GM10266 (cell line): ENCODE measurements at regions not wholly inside any gene's neighbourhood (a gene's known extent, or its start where the extent isn't known, plus 50 kb on each side); places are given as distances from the start of the nearest gene placed in this dataset.
A peak's percentile ranks its signal among the peaks of the same experiment; 100 is the strongest.
"Not testable (repeated sequence)": the region's sequence is repeated elsewhere in the genome, so short reads cannot be mapped to it uniquely, and the experiment has no call there.

Experiments
- DNase-seq: peaks from one replicate; pipeline ENCODE4 v3.0.0; 2012; ENCODE audit errors: extremely low spot score
- TF ChIP-seq, protein P1 (sequence below): IDR thresholded peaks from 2 replicates; pipeline ENCODE4 v1.5.1; 2012; ENCODE audit warnings: mild to moderate bottlenecking, low read depth; ENCODE audit not compliant: control insufficient read depth, insufficient read depth; ENCODE audit errors: missing control alignments

GRCh38 chr15:38019066-38019465 is 84.6 kb downstream of the TMCO5A start:
- no peak for DNase-seq
- TF ChIP-seq, protein P1, sequence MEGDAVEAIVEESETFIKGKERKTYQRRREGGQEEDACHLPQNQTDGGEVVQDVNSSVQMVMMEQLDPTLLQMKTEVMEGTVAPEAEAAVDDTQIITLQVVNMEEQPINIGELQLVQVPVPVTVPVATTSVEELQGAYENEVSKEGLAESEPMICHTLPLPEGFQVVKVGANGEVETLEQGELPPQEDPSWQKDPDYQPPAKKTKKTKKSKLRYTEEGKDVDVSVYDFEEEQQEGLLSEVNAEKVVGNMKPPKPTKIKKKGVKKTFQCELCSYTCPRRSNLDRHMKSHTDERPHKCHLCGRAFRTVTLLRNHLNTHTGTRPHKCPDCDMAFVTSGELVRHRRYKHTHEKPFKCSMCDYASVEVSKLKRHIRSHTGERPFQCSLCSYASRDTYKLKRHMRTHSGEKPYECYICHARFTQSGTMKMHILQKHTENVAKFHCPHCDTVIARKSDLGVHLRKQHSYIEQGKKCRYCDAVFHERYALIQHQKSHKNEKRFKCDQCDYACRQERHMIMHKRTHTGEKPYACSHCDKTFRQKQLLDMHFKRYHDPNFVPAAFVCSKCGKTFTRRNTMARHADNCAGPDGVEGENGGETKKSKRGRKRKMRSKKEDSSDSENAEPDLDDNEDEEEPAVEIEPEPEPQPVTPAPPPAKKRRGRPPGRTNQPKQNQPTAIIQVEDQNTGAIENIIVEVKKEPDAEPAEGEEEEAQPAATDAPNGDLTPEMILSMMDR, result no peak

DNA sequence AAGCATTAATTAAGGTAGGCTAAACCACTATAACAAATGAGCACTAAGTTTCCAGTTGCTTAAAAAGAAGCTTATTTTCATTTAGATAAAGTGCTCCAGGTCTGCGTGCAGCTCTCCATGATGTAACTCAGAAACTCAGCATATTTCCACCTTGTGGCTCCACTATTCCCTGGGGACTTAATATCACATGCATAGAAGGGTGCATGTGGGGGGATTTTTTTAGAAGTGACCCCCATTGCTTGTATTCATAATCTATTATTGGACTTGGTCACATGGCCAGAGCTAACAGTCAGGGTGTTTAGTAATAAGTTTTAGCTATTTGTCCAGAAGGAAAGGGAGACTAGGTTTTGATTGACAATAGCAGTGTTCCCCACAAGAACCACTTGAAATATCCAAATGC is 86.8 kb downstream of the TMCO5A start:
- TF ChIP-seq, protein P1, result no peak
- peak; percentile 19 for DNase-seq

- TF ChIP-seq, protein P1, result no peak
Observed at GRCh38 chr15:38024293-38025091, 90.1 kb downstream of the TMCO5A start.

DNA sequence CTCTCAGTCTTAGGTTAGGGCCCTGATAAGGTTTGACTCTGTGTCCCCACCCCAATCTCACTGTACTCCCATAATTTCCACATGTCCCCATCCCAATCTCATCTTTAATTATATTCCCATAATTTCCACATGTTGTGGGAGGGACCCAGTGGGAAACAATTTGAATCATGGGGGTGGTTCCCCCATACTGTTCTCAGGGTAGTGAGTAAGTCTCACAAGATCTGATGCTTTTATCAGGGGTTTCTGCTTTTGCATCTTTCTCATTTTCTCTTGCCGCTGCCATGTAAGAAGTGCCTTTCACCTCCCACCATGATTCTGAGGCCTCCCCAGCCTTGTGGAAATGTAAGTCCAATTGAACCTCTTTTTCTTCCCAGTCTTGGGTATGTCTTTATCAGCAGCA is 91.2 kb downstream of the TMCO5A start:
- DNase-seq, result not testable (repeated sequence)

More at GRCh38 chr15:38024293-38025091, 90.1 kb downstream of the TMCO5A start:
- DNase-seq, result no peak

DNA sequence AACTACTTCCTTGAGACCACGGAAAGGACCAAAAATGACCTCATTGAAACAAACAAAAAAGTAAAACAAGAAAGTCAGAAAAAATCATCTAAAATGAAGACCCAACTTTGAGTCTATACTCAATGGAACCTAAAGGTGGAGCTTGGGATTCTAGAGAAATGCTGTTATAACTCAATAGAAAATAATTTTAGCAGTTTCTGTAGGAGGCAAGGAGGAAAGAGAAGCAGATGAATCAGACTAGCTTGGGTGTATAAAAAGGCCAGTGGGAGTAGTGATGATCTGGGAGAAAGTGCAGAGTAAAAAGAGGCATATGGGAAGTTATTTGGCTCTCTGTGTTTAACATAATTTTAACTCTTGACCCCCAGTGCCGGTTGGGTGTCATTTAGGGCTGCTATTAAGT is 94.4 kb downstream of the TMCO5A start:
- DNase-seq, result no peak
- TF ChIP-seq, protein P1, result no peak

- TF ChIP-seq, protein P1, result no peak
- DNase-seq, result no peak
Observed at GRCh38 chr15:38029736-38030135, 95.3 kb downstream of the TMCO5A start.

GRCh38 chr15:38030609-38031008 is 96.2 kb downstream of the TMCO5A start:
- no peak for DNase-seq
- TF ChIP-seq, protein P1, result no peak
